GM12878 (cell line): ENCODE measurements at regions not wholly inside any gene's neighbourhood (a gene's known extent, or its start where the extent isn't known, plus 50 kb on each side); places are given as distances from the start of the nearest gene placed in this dataset.

Experiments used
- ATAC-seq: fragments of 200-7000 bp; cut with Tn5 transposase; 3 replicates; pipeline ENCODE4 v1.9.1; 2020; ENCODE audit warnings: mild to moderate bottlenecking, moderate library complexity
- BruUV-seq: library from RNA; stranded (reverse); fragments of 400-500 nt; replicated peaks from 2 replicates; lab custom pipeline; 2021; lab: Mats Ljungman, UMichigan
- CTCF ChIA-PET: fragments of 300-600 bp; sonication (Branson Sonifier 250); formaldehyde crosslinking; extraction: SDS; loops from one replicate; lab custom pipeline; 2021; ENCODE audit warnings: inconsistent platforms; lab: Yijun Ruan, JAX
- POLR2A ChIA-PET: fragments of 350-600 bp; formaldehyde crosslinking; extraction: SDS; loops from one replicate; lab custom pipeline; 2021; ENCODE audit warnings: inconsistent platforms; lab: Charles Lee
- RAD21 ChIA-PET: fragments of 300-600 bp; sonication (Branson Sonifier 250); formaldehyde crosslinking; loops from one replicate; lab custom pipeline; 2023; ENCODE audit warnings: antibody characterized with exemption; ENCODE audit not compliant: unreplicated experiment; lab: Charles Lee
- SMC1A ChIA-PET: fragments of 300-600 bp; sonication (Branson Sonifier 250); formaldehyde crosslinking; loops from one replicate; lab custom pipeline; 2023; ENCODE audit not compliant: unreplicated experiment, uncharacterized antibody; lab: Charles Lee
- DNase-seq: peaks from one replicate; pipeline ENCODE4 v3.0.0-alpha.2; 2011; ENCODE audit warnings: low read depth, low spot score
- FAIRE-seq: peaks from 3 replicates; lab custom pipeline; 2011; peaks lifted over from hg19 to GRCh38; lab: Jason Lieb, UNC
- H2AFZ ChIP-seq: 2 replicates; pipeline ENCODE4 v1.6.0; 2011; ENCODE audit warnings: low read depth, low read length, control low read depth; ENCODE audit not compliant: control insufficient read depth
- H3K27ac ChIP-seq: 2 replicates; pipeline ENCODE4 v1.5.1; 2011; ENCODE audit warnings: control low read depth; ENCODE audit not compliant: control insufficient read depth, insufficient read depth
- H3K27me3 ChIP-seq, 2 experiments: replicated peaks in 1 of 2; 2 replicates each; pipeline versions ENCODE4 v1.6.0 to v1.6.1; 2011; ENCODE audit warnings: low read length in 1 of 2; ENCODE audit not compliant: control insufficient read depth in 2 of 2, insufficient read depth in 2 of 2
- H3K36me3 ChIP-seq, 2 experiments: 2 replicates each; pipeline ENCODE4 v1.5.1; 2011; ENCODE audit warnings: low read length in 1 of 2; ENCODE audit not compliant: control insufficient read depth in 2 of 2, insufficient read depth in 2 of 2
- H3K4me1 ChIP-seq: 2 replicates; pipeline ENCODE4 v1.6.1; 2011; ENCODE audit warnings: mild to moderate bottlenecking, low read length, moderate library complexity, mixed read lengths; ENCODE audit not compliant: control insufficient read depth, insufficient read depth
- H3K4me2 ChIP-seq: 2 replicates; pipeline ENCODE4 v1.6.0; 2011; ENCODE audit warnings: control low read depth; ENCODE audit not compliant: control insufficient read depth, insufficient read depth
- H3K4me3 ChIP-seq: fragments of 200-600 bp; sonication (generic); 2 replicates; pipeline ENCODE4 v1.5.1; 2016
- H3K79me2 ChIP-seq: 2 replicates; pipeline ENCODE4 v1.6.0; 2011; ENCODE audit warnings: low read length; ENCODE audit not compliant: control insufficient read depth, insufficient read depth
- H3K9ac ChIP-seq: 2 replicates; pipeline ENCODE4 v1.8.0; 2011; ENCODE audit warnings: low read length, control low read depth, mixed read lengths; ENCODE audit not compliant: control insufficient read depth, insufficient read depth
- H3K9me3 ChIP-seq: replicated peaks from 3 replicates; pipeline ENCODE4 v1.5.1; 2011; ENCODE audit warnings: mild to moderate bottlenecking, low read length; ENCODE audit not compliant: control insufficient read depth, insufficient read depth
- H4K20me1 ChIP-seq: 2 replicates; pipeline ENCODE4 v1.6.0; 2011; ENCODE audit not compliant: control insufficient read depth, insufficient read depth
- BCL3 ChIP-seq: IDR thresholded peaks from 2 replicates; pipeline ENCODE4 v1.6.1; 2011; ENCODE audit warnings: borderline replicate concordance, low read depth, mild to moderate bottlenecking, moderate library complexity, low read length; ENCODE audit not compliant: insufficient read depth, poor library complexity, severe bottlenecking
- CHD1 ChIP-seq: IDR thresholded peaks from 2 replicates; pipeline ENCODE4 v1.6.1; 2012; ENCODE audit warnings: low read depth, low read length, improper control_type of control experiment
- EP300 ChIP-seq, 2 experiments: fragments of 150-350 bp in 1 of 2; IDR thresholded peaks; 2 replicates each; pipeline ENCODE4 v1.6.1; 2011 to 2012; ENCODE audit warnings: low read depth in 2 of 2, low read length in 2 of 2, borderline replicate concordance in 1 of 2, improper control_type of control experiment in 1 of 2, inconsistent platforms in 1 of 2; ENCODE audit not compliant: control insufficient read depth in 1 of 2
- ESRRA ChIP-seq: IDR thresholded peaks from 2 replicates; pipeline ENCODE4 v1.6.1; 2012; ENCODE audit warnings: mild to moderate bottlenecking, low read length, improper control_type of control experiment
- JUNB ChIP-seq: IDR thresholded peaks from 2 replicates; pipeline ENCODE4 v1.6.1; 2016; ENCODE audit warnings: antibody characterized with exemption, mild to moderate bottlenecking
- JUND ChIP-seq: IDR thresholded peaks from 2 replicates; pipeline ENCODE4 v1.6.1; 2012; ENCODE audit warnings: low read depth, mild to moderate bottlenecking, low read length, improper control_type of control experiment, moderate library complexity
- KAT2A ChIP-seq: conservative IDR thresholded peaks from 2 replicates; pipeline ENCODE4 v1.6.1; 2011; ENCODE audit warnings: low read depth, low read length; ENCODE audit not compliant: control insufficient read depth
- KDM1A ChIP-seq: fragments of 200-600 bp; sonication (generic); IDR thresholded peaks from 2 replicates; pipeline ENCODE4 v1.6.1; 2016; ENCODE audit warnings: borderline replicate concordance
- NFYB ChIP-seq: IDR thresholded peaks from 2 replicates; pipeline ENCODE4 v1.6.1; 2011; ENCODE audit warnings: low read depth, mild to moderate bottlenecking, low read length, improper control_type of control experiment, moderate library complexity; ENCODE audit not compliant: insufficient read depth
- NR2F1 ChIP-seq: fragments of 450-650 bp; conservative IDR thresholded peaks from 2 replicates; pipeline ENCODE4 v1.6.1; 2017; ENCODE audit warnings: mild to moderate bottlenecking
- POLR2A ChIP-seq: IDR thresholded peaks from 2 replicates; pipeline ENCODE4 v1.6.1; 2011; ENCODE audit warnings: low read depth, mild to moderate bottlenecking, low read length
- RCOR1 ChIP-seq: conservative IDR thresholded peaks from 2 replicates; pipeline ENCODE4 v1.6.1; 2012; ENCODE audit warnings: low read depth, low read length, improper control_type of control experiment
- ZNF592 ChIP-seq: fragments of 450-650 bp; IDR thresholded peaks from 2 replicates; pipeline ENCODE4 v1.6.1; 2017; ENCODE audit warnings: mild to moderate bottlenecking, moderate library complexity
- ZNF622 ChIP-seq: fragments of 450-650 bp; IDR thresholded peaks from 2 replicates; pipeline ENCODE4 v1.6.1; 2017; ENCODE audit warnings: mild to moderate bottlenecking, inconsistent platforms
- WGBS: methylation state at CpG from one replicate; pipeline ENCODE4 v1.1.6; 2016; ENCODE audit warnings: low lambda C conversion rate; ENCODE audit not compliant: insufficient replicate concordance, insufficient coverage; ENCODE audit errors: missing lambda C conversion rate; 5-methylcytosine and 5-hydroxymethylcytosine counted together
- in situ Hi-C: fragments of 300-500 bp; cut with MboI; formaldehyde crosslinking; loops from 9 replicates; pipeline ENCODE4 v1.14.3; 2018; ENCODE audit warnings: mixed read lengths
- intact Hi-C: fragments of 100-400 bp; cut with micrococcal nuclease; formaldehyde crosslinking; loops from one replicate; pipeline ENCODE4 v1.14.2; 2022; ENCODE audit not compliant: unreplicated experiment

- H3K4me1 ChIP-seq = no peaks in the 10 kb centered on the region
- TF ChIP-seq JUND (no peak), CHD1 (no peak), POLR2A (no peak), RCOR1 (no peak), NR2F1 (no peak), KAT2A (no peak)
- TF ChIP-seq, all 136 proteins: peak for 0
- DNase-seq (no peak), ATAC-seq (no peak), FAIRE-seq (no peak)
- H3K9ac ChIP-seq = no peak overlapping the region
- no peaks in the 10 kb centered on the region for H4K20me1 ChIP-seq
- no peaks in the 10 kb centered on the region for H3K79me2 ChIP-seq
- no peak overlapping the region for H3K4me2 ChIP-seq
- no TSS peak for BruUV-seq
- ChIA-PET POLR2A (no interaction called here), RAD21 (no interaction called here), SMC1A (no interaction called here), CTCF (no interaction called here)
- WGBS = 76% methylated on average over 2 of the region's 2 CpGs
- no peak overlapping the region for H2AFZ ChIP-seq
- intact Hi-C loops (no loop called here), in situ Hi-C loops (no loop called here)
- H3K27ac ChIP-seq = no peak overlapping the region
- no peaks in the 10 kb centered on the region for H3K36me3 ChIP-seq
- H3K27me3 ChIP-seq = no peaks in the 10 kb centered on the region
- no peak overlapping the region for H3K4me3 ChIP-seq
- no peaks in the 10 kb centered on the region for H3K9me3 ChIP-seq
Measured at GRCh38 chr6:82086944-82087343, 160.6 kb downstream of the IBTK start.

- FAIRE-seq = no peak
- Histone ChIP-seq H3K79me2 (no peaks in the 10 kb centered on the region), H3K27me3 (no peaks in the 10 kb centered on the region), H3K9ac (no peak overlapping the region), H3K9me3 (no peaks in the 10 kb centered on the region), H3K4me3 (no peak overlapping the region), H4K20me1 (no peaks in the 10 kb centered on the region), H2AFZ (no peak overlapping the region), H3K36me3 (no peaks in the 10 kb centered on the region), H3K4me1 (no peaks in the 10 kb centered on the region), H3K27ac (no peak overlapping the region), H3K4me2 (no peak overlapping the region)
- in situ Hi-C loops (no loop called here), intact Hi-C loops (no loop called here)
- SMC1A ChIA-PET = interaction anchor here (1.1 to 1.8 kb wide), 2 partner anchors 37 to 44 kb away, joined by 3 to 6 read pairs; no protein-coding TSS in a partner anchor
- CTCF ChIA-PET = no interaction called here
- BruUV-seq = no TSS peak
- RAD21 ChIA-PET = interaction anchor here (1.5 kb wide), 1 partner anchor 10 kb away, joined by 4 read pairs; no protein-coding TSS in a partner anchor
- no peak for DNase-seq
- 25% methylated on average over 5 of the region's 5 CpGs for WGBS
- POLR2A ChIA-PET = interaction anchor here (0.5 kb wide), 1 partner anchor 9 kb away, joined by 3 read pairs; no protein-coding TSS in a partner anchor
- no peak for ATAC-seq
- TF ChIP-seq BCL3 (no peak), ZNF622 (no peak), JUNB (no peak), NFYB (no peak), ZNF592 (no peak), ESRRA (no peak), KDM1A (no peak), EP300 (IDR thresholded peaks at IDR 0.05; ENCODE audit: borderline replicate concordance in 1 of 2, control insufficient read depth in 1 of 2, low read depth in 2 of 2, low read length in 2 of 2) (no peak)
Measured at GRCh38 chr6:82085701-82086100, 161.8 kb downstream of the IBTK start.
